Activated B cell treated with CpG ODN at 0.5 μM for 24 hours (primary cell): ENCODE measurements at regions not wholly inside any gene's neighbourhood (a gene's known extent, or its start where the extent isn't known, plus 50 kb on each side); places are given as distances from the start of the nearest gene placed in this dataset.

Source experiments
- ATAC-seq: fragments of 200-7000 bp; cut with Tn5 transposase; one replicate; pipeline ENCODE4 v1.10.0; 2021; ENCODE audit warnings: low read depth, mild to moderate bottlenecking, moderate library complexity
- CTCF ChIA-PET: fragments of 350-600 bp; sonication (Branson Sonifier 250); formaldehyde crosslinking; loops from one replicate; lab custom pipeline; 2021; ENCODE audit warnings: antibody characterized with exemption; lab: Charles Lee
- POLR2A ChIA-PET: fragments of 350-600 bp; sonication (Branson Sonifier 250); formaldehyde crosslinking; loops from one replicate; lab custom pipeline; 2021; ENCODE audit warnings: antibody characterized with exemption; lab: Charles Lee
- DNase-seq: peaks from one replicate; pipeline ENCODE4 v3.0.0; 2022
- H3K27ac Mint-ChIP-seq: one replicate; pipeline ENCODE4 v1.8.0; 2020; ENCODE audit warnings: mixed read lengths
- H3K27me3 Mint-ChIP-seq: one replicate; pipeline ENCODE4 v1.8.0; 2021; ENCODE audit warnings: mixed read lengths
- H3K36me3 Mint-ChIP-seq: one replicate; pipeline ENCODE4 v1.8.0; 2021; ENCODE audit warnings: low read depth, mixed read lengths
- H3K4me1 Mint-ChIP-seq: one replicate; pipeline ENCODE4 v1.8.0; 2021; ENCODE audit warnings: mixed read lengths
- H3K4me3 Mint-ChIP-seq: one replicate; pipeline ENCODE4 v1.8.0; 2020; ENCODE audit warnings: mild to moderate bottlenecking, mixed read lengths
- H3K9me3 Mint-ChIP-seq: one replicate; pipeline ENCODE4 v1.8.0; 2020; ENCODE audit warnings: mixed read lengths
- CTCF ChIP-seq: fragments of 200-600 bp; IDR thresholded peaks from one replicate; pipeline ENCODE4 v1.8.0; 2022; ENCODE audit warnings: antibody characterized with exemption, mild to moderate bottlenecking
- intact Hi-C: fragments of 100-400 bp; cut with micrococcal nuclease; formaldehyde crosslinking; loops from one replicate; pipeline ENCODE4 v1.15.1; 2024

GRCh38 chr1:30198795-30199403 is 524.5 kb downstream of the MATN1 start:
- TF ChIP-seq CTCF: no peak
- DNase-seq: no peak
- no peaks in the 10 kb centered on the region for H3K36me3 Mint-ChIP-seq
- intact Hi-C loops: no loop called here
- H3K4me3 Mint-ChIP-seq: no peak overlapping the region
- ChIA-PET CTCF (no interaction called here), POLR2A (no interaction called here)
- H3K9me3 Mint-ChIP-seq: peaks cover 2% of the 10 kb centered on the region
- peaks cover 9% of the 10 kb centered on the region for H3K27me3 Mint-ChIP-seq
- no peak for ATAC-seq
- H3K4me1 Mint-ChIP-seq: no peaks in the 10 kb centered on the region
- no peak overlapping the region for H3K27ac Mint-ChIP-seq

- Mint-ChIP-seq H3K27me3 (peaks cover 7% of the 10 kb centered on the region), H3K4me3 (no peak overlapping the region), H3K27ac (no peak overlapping the region), H3K9me3 (peaks cover 2% of the 10 kb centered on the region), H3K4me1 (no peaks in the 10 kb centered on the region), H3K36me3 (no peaks in the 10 kb centered on the region)
- no peak for DNase-seq
- ChIA-PET CTCF (no interaction called here), POLR2A (no interaction called here)
- ATAC-seq: no peak
- TF ChIP-seq CTCF: no peak
- intact Hi-C loops: no loop called here
Measured at GRCh38 chr1:30198451-30198760, 525.0 kb downstream of the MATN1 start.

- peaks cover 7% of the 10 kb centered on the region for H3K27me3 Mint-ChIP-seq
- TF ChIP-seq CTCF: no peak
- H3K4me3 Mint-ChIP-seq: no peak overlapping the region
- ATAC-seq (no peak), DNase-seq (no peak)
- no peaks in the 10 kb centered on the region for H3K4me1 Mint-ChIP-seq
- H3K9me3 Mint-ChIP-seq: peaks cover 4% of the 10 kb centered on the region
- H3K27ac Mint-ChIP-seq: no peak overlapping the region
- POLR2A ChIA-PET: no interaction called here
- intact Hi-C loops: no loop called here
- CTCF ChIA-PET: no interaction called here
- no peaks in the 10 kb centered on the region for H3K36me3 Mint-ChIP-seq
Measured at GRCh38 chr1:30197639-30198450, 525.5 kb downstream of the MATN1 start.

DNA sequence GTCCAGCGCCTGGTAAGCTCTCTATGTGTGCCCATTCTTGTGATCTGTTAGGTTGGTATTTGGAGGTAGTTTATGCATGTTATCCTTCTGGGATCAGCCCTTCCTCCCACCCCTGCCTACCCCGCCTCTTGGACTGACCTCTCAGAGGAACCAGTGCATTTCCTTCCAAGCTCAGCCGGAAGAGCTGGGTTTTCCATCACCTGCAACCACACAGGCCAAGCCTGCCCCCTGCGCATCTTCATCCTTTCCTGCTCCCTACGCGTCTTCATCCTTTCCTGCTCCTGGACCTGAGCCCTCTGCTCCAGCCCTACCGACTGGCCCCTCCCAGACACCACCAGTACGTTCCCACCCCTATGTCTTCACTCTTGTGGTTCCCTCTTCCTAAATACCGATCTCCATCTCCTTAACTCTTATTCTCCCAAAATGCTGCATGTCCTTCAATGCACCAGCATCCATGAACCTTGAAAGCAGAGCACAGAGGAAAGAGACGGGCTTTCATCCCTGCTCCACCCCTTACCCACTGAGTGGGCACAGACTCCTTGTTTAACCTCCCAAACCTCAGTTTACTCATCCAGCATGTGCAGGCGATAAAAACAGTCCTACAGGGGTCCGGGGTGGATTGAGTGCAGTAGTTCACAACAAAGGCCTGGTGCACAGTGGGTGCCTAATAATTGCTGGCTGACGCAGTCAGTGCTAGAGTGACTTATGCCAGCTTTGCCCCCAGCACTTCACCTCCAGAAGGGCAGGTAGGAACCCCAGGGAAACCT is 526.3 kb downstream of the MATN1 start:
- H3K9me3 Mint-ChIP-seq: peaks cover 5% of the 10 kb centered on the region
- no peak for TF ChIP-seq CTCF
- CTCF ChIA-PET: no interaction called here
- H3K27ac Mint-ChIP-seq: no peak overlapping the region
- no peak for DNase-seq
- peaks cover 7% of the 10 kb centered on the region for H3K27me3 Mint-ChIP-seq
- H3K36me3 Mint-ChIP-seq: no peaks in the 10 kb centered on the region
- H3K4me3 Mint-ChIP-seq: no peak overlapping the region
- POLR2A ChIA-PET: no interaction called here
- H3K4me1 Mint-ChIP-seq: no peaks in the 10 kb centered on the region
- intact Hi-C loops: no loop called here
- no peak for ATAC-seq

DNA sequence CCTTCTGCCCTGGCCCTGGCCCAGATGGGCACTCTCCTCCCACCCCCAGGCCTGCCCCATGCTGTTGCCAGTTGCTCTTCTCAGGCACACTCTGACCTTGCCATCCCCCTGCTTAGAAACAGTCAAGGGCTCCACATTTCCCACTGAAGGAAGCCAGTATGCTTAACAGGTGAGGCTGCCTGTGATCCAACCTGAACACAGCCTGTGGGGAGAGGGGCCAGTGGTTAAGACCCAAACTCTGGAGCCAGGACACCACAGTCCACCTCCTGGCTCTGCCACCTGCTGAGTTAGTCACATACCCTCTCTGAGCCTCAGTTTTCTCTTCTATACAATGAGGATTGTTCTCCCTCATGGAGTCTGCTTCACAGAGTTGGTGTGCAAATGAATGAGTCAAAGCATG is 526.9 kb downstream of the MATN1 start:
- H3K27ac Mint-ChIP-seq: no peak overlapping the region
- H3K27me3 Mint-ChIP-seq: peaks cover 7% of the 10 kb centered on the region
- no peak overlapping the region for H3K4me3 Mint-ChIP-seq
- POLR2A ChIA-PET: no interaction called here
- CTCF ChIA-PET: no interaction called here
- no peaks in the 10 kb centered on the region for H3K36me3 Mint-ChIP-seq
- no peak for TF ChIP-seq CTCF
- DNase-seq (no peak), ATAC-seq (no peak)
- H3K4me1 Mint-ChIP-seq: no peaks in the 10 kb centered on the region
- intact Hi-C loops: no loop called here
- peaks cover 5% of the 10 kb centered on the region for H3K9me3 Mint-ChIP-seq
